IPS-11a (cell line): ENCODE measurements at regions not wholly inside any gene's neighbourhood (a gene's known extent, or its start where the extent isn't known, plus 50 kb on each side); places are given as distances from the start of the nearest gene placed in this dataset.

Source experiments
- H3K4me3 ChIP-seq: one replicate; pipeline ENCODE4 v1.5.1; 2013; ENCODE audit warnings: low read depth, low read length, control low read depth

DNA sequence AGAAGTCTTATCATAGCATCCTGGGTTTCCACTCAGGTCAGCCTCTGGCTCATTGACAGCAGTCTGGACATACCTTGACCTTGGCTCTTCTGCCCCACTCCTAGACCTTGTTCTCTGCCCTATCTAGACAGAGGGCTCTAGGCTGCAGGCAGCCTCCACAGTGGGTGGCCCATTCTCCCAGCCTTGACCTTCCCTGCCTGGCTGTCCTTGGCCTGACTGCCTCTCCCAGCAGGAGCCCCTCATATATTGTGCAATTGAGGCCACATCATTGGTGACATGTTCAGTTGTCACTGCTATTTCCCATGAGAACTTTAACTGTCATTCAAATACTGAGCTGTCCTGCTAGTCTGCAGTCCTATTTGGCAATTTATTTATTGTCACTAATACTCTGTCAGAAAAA, 503.4 kb downstream of the PLXNA4 start:
- no peak overlapping the region for H3K4me3 ChIP-seq

DNA sequence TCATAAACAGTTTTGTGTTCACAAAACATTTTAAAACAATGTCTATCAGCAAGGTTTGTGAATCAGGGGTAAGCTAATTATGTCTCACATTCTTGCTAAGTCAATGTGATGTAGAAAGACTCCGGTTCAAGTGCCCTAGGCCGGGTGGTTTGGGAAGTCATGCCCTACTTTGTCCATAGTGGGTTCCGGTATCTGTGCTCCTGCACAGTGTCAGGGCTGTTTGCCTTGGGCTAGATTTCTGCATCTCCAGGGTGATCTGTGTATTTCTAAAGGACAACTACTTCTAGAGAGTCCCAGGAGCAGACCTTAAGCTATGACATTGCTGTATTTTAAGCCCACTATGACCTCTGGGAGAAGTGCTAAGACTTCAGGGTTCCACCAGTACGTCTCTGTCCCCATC, 504.1 kb downstream of the PLXNA4 start:
- H3K4me3 ChIP-seq, result no peak overlapping the region

DNA sequence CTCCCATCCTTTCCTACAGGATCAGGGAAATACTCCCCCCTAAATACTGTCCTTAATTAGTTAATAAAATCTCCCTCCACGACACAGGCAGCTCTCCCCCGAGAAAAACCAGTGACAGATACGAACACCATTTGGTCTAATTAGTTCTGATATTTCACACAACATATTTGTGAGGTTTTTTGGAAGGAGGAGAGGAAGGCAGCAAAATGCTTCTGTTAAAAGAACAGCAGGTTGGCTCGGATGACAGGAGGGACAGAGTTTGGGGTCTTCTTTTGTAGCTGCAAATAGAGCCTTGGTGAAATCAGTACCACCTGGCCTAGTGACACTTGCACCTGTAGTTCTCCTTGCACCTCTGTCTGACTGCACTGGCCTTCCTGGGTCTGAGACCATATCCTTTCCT, 507.0 kb downstream of the PLXNA4 start:
- H3K4me3 ChIP-seq, result no peak overlapping the region

DNA sequence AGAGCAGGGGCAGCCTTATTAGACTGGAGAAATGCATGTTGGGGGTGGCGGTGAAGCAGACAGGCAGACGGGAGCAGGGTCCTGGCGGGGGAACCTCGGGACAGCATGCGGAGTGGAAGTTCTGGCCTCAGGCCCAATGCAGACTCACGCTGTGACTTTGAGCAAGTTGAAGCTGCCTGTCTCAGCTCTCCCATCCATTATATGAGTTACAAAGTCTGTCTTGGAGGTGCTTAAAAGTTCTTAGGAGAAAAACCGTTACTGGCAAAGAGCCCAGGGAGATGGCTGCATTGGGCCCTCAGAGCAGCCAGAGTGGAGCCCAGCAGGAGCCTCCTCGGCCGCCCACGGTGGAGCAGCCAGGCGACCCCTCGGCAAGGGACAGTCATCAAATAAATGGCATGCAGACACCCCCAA, 509.5 kb downstream of the PLXNA4 start:
- H3K4me3 ChIP-seq, result no peak overlapping the region

DNA sequence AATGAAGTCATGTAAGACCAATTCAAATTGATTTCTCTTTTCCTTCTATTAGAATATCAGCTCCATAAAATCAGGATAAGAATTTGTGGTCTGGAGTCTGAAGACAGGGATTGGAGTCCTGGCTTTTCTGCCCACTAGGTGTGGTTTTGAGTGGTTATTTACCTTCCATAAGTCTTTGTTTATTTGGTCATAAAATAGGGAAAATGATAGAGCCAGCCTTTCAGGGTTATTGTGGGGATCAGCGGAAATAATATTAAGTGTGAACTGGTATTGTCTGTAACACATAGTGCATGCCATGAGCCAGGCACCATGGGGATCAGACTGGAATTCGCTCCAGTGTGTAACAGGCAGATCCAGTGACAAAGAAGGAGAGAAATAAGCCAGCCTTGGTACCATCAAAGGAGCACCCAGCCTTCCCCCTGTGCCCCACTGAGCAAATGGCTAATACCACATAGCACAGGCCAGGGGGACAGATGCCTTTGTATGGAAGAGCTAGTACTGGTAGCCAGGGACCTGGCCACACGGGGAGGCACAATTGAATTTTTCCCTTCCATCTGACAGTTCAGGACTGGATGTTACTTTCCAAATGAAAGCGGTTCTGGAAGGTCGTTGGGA, 509.7 kb upstream of the PODXL start:
- H3K4me3 ChIP-seq, result no peak overlapping the region

DNA sequence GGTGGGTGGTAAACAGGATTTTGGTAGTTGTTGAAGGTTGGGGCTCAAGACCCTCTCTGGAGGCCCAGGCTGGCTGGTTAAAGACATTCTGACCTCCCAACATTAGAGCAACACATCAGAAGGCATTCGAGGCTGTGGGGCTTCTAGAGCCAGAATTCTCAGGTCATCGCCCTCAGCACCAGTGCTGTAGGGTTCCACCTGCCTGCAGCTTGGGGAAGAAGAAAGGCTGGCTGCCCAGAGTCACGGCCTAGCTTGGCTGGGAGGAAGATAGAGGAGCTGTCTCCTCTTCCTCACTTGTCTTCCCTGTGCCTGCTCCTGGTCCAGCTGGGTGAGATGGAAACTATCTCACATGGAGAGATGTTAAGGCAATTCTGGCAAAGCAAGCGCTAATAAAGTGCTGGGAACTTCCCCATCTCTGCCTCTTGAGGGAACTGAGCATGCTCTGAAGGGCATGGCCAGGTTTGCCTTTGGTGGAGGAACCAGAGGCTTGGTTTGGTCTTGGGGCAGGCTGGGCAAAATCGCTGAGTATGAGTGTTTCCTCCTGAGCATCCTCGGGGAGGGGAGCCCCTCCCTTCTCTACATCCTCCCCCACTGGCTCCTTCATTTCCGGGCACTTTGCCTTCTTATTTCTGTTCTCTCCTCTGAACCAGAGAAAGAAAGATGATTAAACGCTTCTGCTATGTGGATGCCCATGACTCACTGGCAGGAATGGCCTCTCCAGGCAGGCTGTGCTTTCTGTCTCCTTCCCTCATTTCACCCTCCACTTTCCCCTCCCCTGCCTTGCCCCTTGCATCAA, 509.0 kb upstream of the PODXL start:
- no peak overlapping the region for H3K4me3 ChIP-seq

DNA sequence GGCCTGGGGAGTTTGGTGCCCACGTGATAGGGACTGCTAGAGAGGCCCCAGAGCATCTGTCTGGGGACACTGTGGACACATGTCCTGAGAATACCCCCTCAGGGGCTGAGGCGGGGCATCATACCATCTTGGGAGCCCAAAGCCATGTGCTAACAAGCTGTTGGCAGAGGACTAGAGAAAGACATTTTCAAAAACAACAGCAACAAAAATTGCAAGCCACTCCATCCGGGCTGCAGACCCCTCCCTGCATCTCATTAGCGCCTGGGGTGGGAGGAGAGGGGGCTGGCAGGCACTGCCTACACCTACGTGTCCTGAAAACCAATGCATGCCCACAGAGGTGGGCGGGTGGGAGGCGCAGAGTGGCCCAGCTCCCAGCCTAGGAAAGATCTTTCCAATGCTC, 507.4 kb upstream of the PODXL start:
- H3K4me3 ChIP-seq, result no peak overlapping the region

DNA sequence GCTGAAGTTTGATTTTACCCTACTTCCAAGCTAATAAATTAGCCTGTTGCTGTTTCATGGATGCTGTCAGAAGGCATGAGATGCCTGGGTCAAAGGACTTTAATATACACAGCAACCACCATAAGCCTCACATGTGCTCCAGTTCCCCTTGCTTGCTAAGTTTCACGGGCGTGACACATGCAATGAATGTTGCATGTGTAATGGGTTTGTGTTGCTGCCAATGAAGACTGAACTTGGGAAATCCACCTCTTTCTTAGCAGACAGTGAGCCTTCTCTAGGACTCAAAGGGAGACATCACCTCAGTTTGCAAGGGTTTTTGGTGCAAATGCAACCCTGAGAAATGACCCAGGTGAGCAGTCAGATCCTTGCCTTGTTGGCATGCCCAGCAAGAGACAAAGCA, 505.5 kb upstream of the PODXL start:
- no peak overlapping the region for H3K4me3 ChIP-seq

DNA sequence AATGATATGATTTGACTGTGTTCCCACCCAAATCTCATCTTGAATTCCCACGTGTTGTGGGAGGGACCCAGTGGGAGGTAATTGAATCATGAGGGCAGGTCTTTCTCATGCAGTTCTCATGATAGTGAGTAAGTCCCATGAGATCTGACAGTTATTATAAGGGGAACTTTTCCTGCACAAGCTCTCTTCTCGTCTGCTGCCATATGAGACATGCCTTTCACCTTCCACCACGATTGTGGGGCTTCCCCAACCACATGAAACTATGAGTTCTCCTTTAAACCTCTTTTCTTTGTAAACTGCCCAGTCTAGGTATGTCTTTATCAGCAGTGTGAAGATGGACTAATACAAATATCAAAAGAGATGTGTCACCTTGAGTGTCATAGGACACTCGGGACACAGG, 502.7 kb upstream of the PODXL start:
- H3K4me3 ChIP-seq, result no peak overlapping the region

DNA sequence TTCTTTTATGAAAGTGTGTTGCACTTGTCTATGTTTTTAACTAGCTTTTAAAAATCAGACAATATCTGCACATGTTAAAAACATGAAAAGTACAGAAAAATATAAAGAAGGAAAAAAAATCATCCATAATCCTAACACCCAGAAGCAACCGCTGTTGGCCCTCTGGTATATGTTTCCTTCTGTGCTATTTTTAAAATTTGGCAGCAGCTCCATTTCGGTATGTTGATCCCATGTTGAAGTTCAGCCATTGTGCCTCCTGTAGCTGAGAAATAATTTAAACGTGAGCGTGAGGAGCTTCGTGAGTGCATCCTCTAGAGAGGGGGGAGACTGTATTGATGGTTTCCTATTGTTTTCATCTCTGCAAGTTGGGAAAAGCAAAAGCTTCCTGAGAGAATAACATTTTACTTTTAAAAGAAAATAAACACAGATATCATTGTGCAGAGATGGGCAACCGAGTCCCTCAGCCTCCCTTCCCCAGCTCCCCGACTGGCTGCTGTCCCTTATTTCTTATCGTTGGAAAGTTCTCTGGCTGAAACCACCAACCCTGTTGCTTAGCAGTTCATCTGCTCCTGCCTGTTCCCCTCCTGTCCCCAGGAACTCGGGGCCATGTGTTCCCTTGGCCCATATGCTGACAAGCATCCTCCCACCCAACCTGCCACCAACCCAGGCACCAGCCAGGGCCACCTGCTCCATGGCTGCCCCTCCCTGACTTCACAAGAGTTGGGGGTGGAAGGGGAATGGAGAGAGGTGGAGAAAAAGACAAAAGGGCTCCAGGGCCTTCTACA, 499.1 kb upstream of the PODXL start:
- H3K4me3 ChIP-seq, result no peak overlapping the region

DNA sequence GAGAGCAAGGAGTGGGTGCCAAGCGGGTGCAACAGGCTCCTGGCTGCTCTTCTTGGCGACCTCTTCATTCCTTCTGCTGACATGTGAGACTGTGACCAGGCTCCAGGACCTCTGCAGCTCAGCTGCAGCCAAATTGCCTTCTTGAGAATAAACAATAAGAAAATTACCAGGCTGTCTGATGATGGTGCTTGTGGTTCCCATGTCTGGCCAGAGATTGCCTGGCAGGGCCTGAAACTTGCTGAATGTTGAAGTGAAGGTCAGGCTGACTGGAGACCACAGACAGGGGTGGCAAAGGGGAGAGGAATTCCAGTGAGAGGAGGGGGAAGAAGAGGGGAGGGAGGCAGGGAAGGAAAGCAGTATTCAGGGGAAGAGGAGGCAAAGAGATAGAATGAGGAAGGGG, 497.4 kb upstream of the PODXL start:
- no peak overlapping the region for H3K4me3 ChIP-seq

DNA sequence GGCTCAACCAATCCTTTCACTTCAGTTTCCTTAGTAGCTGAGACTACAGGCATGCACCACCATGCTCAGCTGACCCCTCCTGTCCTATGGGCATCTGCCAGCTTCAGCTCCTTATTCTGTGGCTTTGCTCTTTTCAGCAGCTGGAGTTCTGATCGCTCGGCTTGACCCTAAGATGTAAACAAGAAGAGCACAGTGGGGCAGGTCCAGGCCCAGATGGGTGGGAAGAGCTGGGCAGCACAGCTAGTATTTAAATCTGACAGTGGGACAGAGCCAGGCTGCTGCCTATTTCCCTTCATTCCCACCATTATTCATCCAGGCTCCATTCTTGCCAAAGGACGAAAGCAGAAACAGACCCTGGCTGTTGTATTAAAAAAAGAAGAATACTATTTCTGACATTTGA, 494.9 kb upstream of the PODXL start:
- no peak overlapping the region for H3K4me3 ChIP-seq

DNA sequence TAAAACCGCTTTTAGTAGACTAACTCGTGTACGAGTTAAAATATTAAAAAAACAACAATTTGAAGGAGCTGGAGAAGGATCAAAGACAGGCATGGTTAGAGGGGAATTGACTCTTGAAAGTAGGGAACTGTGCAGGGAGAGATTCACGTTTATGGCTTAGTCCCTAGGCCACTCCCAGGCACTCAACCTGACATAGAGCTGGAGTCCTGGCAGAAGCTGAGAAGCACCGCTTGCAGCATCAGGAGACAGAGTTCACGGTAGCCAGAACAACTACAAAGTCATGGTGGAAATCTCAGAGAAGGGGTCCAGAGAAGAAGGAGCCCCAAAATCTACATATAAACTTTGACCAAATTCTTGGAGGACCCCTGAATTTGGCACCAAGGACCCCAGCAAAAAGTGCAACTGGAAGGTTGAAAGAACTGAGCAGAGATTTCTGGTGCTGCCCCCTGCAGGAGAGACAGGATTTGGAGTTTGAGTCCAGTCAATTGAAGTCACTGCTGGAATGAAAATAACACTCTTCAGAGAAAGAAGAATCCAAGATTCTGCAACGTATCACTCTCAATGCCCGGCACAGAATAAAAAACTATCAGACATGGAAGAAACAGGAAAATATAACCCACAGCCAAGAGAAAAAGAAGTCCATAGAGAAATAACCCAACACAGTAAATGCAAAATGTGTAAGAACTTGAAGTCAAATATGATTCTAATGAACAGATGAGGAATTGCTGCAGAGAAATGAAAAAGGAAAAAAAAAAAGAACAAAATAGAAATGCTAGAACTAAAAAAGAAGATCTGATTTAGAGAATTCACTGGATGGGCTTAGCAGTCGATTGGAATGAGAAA, 493.3 kb upstream of the PODXL start:
- no peak overlapping the region for H3K4me3 ChIP-seq

DNA sequence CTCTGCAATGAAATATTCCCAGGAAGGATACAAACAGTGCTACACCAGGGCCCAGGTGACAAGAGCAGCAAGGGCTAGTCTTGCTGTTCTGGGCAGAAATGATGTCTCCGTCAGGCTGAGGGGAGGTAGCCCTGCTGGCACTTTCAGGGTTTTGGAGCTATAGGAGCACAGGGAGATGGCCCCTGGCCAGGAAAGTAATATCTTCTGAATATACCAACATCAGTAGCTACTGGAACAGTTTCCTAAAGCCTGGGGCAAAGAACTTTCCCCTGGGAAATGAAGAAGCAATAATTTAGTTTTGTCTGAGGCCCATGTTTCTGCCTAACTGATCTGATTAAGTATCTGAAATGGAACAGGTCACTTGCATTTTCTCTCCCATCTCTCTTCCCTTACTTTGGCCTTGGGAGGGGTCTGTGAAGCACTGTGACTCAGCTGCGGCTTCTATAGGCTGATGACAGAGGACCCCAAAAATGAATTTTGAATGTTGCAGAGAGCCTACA, 489.1 kb upstream of the PODXL start:
- no peak overlapping the region for H3K4me3 ChIP-seq

DNA sequence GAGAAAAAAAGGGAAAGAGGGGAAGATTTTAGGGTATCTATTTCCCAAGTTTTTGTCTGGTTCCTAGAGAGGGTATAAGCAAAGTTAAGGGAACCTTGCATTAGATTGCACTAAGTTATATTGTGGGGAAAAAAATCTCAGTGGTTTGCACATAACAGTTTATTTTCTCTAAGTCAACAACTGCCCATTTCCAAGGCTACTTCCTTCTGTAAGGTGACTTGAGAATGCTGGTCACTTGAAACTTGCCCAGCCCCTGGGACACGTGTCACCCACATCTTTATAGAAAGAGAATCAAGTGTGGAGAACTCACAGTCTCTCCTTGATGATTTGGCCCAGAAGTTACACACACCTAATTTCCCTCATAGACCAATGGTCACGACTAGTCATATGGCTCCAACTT, 488.6 kb upstream of the PODXL start:
- no peak overlapping the region for H3K4me3 ChIP-seq

DNA sequence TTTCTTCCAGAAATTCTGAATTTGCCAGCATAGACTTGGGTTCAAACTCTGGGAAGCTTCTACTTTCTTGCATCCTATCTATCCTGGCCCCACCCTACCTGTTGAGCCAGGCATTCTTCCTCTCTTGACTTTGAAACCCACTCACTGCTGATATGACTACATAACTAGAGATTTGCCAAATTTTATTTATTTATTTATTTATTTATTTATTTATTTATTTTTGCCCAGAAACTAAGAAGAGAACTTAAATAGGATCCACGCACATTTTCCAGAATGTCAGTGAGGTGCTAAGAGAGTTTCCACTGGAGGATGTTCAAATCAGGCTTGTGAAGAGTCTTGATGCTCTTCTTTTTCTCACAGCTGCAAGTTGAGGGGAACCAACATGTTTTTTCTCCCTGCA, 487.8 kb upstream of the PODXL start:
- H3K4me3 ChIP-seq, result no peak overlapping the region

DNA sequence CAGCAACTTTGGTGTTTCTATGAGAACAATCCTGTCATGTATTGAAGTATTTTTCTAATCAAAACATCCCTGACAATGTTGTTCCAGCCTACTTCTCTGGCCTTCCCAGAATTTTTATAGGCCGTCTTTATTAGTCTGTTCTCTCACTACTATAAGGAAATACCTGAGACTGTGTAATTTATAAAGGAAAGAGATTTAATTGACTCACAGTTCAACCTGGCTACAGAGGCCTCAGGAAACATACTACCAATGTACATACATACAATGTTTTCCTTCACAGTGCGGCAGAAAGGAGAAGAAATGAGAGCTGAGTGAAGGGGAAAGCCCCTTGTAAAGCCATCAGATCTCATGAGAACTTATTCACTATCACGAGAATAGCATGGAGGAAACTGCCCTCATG, 484.7 kb upstream of the PODXL start:
- no peak overlapping the region for H3K4me3 ChIP-seq

DNA sequence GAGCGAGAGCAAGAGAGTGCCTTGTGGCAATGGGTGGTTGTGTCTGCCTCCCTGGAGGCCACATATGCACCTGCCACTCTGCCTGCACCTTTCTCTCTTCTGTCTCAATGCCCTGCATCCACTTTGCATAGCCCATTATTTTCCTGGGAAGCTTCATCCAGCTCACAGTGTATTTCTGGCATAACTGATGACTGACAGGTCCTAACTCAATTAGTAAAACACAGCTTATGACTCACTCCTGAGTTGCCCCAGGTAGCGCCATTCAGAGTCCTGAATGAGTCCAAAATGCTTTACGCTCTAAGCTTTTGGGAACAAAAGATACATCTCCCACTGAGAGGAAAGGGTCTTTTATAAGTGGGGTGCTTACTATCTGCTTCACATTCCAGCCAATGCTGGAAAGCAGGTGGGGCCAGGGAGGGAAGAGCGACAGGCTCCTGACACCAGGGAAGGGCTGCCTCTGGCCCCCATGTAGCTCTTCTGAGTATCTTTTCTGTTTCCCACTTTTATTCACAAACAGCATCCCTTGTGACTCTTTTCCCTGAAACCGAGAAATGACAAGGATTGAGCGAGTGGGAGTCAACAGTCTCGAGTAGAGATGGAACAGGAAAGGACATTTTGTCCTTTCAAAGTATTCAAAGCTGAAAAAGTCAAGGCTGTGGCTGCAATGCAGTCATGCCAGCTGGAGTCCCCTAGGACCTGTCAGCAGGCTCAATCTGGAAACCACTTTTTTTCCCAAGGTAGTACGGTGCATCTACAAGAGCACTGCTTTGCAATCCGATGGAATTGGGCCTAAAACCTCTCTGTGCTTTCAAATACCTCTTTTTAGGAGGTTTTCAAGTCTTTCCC, 479.3 kb upstream of the PODXL start:
- H3K4me3 ChIP-seq, result no peak overlapping the region

DNA sequence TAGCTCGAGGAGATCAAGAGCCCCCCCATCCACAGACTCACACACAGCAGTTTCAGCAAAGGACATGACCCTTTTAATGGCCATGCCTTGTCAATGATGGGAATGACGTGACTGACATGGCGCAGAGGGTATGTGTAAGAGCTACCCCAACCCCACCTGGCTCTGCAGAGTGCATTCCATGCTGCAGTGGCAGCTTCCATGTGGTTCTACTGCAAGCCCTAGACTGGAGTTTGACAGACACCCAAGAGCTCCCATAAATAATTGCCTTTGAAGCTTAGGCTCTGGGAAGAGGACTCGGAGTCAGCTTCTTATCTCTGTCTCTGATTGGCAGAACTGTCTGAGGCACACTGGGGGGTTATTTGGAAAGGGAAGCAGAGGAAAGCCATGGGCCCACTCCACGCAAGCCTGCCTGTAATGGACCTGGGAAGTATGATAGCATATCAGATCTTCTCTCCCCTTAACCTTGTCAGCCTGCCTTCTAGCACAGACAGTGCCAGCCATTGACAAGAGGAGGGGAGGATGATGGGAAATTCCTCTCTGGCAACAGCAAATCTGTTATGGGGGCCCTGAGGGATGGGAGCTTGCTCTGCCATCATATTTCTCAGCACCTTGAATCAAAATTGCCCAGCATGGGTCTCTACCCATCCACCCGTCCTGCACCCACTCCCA, 478.5 kb upstream of the PODXL start:
- H3K4me3 ChIP-seq, result no peak overlapping the region

DNA sequence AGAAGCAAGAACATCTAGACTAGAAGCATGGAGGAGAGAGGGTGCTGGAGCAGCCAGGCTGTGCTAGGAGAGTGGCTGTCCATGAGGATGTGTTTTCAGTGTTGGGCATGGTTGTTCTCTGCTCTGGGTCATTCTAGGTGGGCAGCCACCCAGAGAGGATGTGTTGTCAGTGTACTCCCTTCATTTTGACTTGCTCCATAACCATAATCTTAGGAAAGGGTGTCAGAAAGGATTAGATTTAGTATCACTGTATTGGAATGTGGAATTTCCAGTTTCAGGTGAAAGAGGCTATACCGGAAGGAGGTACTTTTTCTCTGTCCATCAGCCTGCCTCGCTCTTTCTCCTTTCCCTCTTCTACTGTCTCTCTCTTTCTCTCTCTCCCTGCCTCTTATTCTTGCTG, 474.5 kb upstream of the PODXL start:
- H3K4me3 ChIP-seq, result no peak overlapping the region
